Lung microvascular endothelial cell (primary cell): ENCODE measurements at regions not wholly inside any gene's neighbourhood (a gene's known extent, or its start where the extent isn't known, plus 50 kb on each side); places are given as distances from the start of the nearest gene placed in this dataset.
A peak's percentile ranks its signal among the peaks of the same experiment; 100 is the strongest.
"Not testable (repeated sequence)": the region's sequence is repeated elsewhere in the genome, so short reads cannot be mapped to it uniquely, and the experiment has no call there.

Experiments
- DNase-seq, 2 donors: peaks; one replicate each; pipeline versions ENCODE4 v3.0.0 to v3.0.0-alpha.2; 2010; ENCODE audit warnings: low read depth in 2 of 2

GRCh38 chr4:77505275-77505957 lies 100.2 kb upstream of the CXCL13 start:
- no peak for DNase-seq

- no peak for DNase-seq
Observed at GRCh38 chr4:77505958-77506319, 99.7 kb upstream of the CXCL13 start.

- DNase-seq, result no peak
Observed at GRCh38 chr4:77510367-77510766, 95.3 kb upstream of the CXCL13 start.

- DNase-seq, result no peak
Observed at GRCh38 chr4:77525538-77525937, 80.1 kb upstream of the CXCL13 start.

GRCh38 chr4:77527900-77528299 lies 77.7 kb upstream of the CXCL13 start:
- not testable (repeated sequence) for DNase-seq

GRCh38 chr4:77538144-77538543 lies 67.5 kb upstream of the CXCL13 start:
- DNase-seq, result peak in 1 of 2 donors; percentile 32

- DNase-seq, result peak; percentile 8 to 24
Observed at GRCh38 chr4:77538574-77539157, 67.0 kb upstream of the CXCL13 start.
